Gastroesophageal sphincter (tissue), 4 donors: ENCODE measurements at regions not wholly inside any gene's neighbourhood (a gene's known extent, or its start where the extent isn't known, plus 50 kb on each side); places are given as distances from the start of the nearest gene placed in this dataset.

Source experiments
- ATAC-seq: fragments of 150-250 bp; one replicate; pipeline ENCODE4 v1.9.1; 2016; ENCODE audit warnings: mild to moderate bottlenecking, moderate library complexity
- H3K27ac ChIP-seq, 4 donors: fragments of 200-600 bp; sonication (generic) in 3 of 4; 1 replicate in 3 of 4; 2 replicates in 1 of 4; pipeline ENCODE4 v1.5.1; 2016 to 2019
- H3K27me3 ChIP-seq: fragments of 200-600 bp; sonication (generic); one replicate; pipeline ENCODE4 v1.5.1; 2019
- H3K36me3 ChIP-seq, 2 donors: fragments of 200-600 bp; sonication (generic); one replicate each; pipeline ENCODE4 v1.5.1; 2019; ENCODE audit warnings: control low read depth in 1 of 2
- H3K4me1 ChIP-seq, 3 donors: fragments of 200-600 bp; sonication (generic); 1 replicate in 2 of 3; 2 replicates in 1 of 3; pipeline ENCODE4 v1.5.1; 2016 to 2019; ENCODE audit warnings: control low read depth in 2 of 3
- H3K4me3 ChIP-seq, 2 donors: fragments of 200-600 bp; sonication (generic); one replicate each; pipeline ENCODE4 v1.5.1; 2019; ENCODE audit warnings: mild to moderate bottlenecking in 1 of 2, moderate library complexity in 1 of 2
- H3K9me3 ChIP-seq, 3 donors: fragments of 200-600 bp; sonication (generic); one replicate each; pipeline ENCODE4 v1.5.1; 2017 to 2019; ENCODE audit warnings: control low read depth in 2 of 3
- EP300 ChIP-seq: sonication (generic); formaldehyde crosslinking; IDR thresholded peaks from one replicate; pipeline ENCODE4 v1.6.1; 2017; ENCODE audit warnings: antibody characterized with exemption, mild to moderate bottlenecking
- POLR2A ChIP-seq, 2 donors: fragments of 450-650 bp; IDR thresholded peaks; one replicate each; pipeline ENCODE4 v1.6.1; 2017; ENCODE audit warnings: antibody characterized with exemption in 2 of 2, mild to moderate bottlenecking in 2 of 2, moderate library complexity in 1 of 2
- POLR2AphosphoS5 ChIP-seq: sonication (generic); formaldehyde crosslinking; IDR thresholded peaks from one replicate; pipeline ENCODE4 v1.6.1; 2017; ENCODE audit warnings: antibody characterized with exemption
- WGBS, 2 donors: methylation state at CpG; one replicate each; pipeline ENCODE4 v1.1.5; 2018; ENCODE audit warnings: low coverage in 1 of 2; 5-methylcytosine and 5-hydroxymethylcytosine counted together
- small RNA-seq, 4 donors: library from RNA; depleted of rRNA; stranded (forward); fragments of <200 nt; gene quantifications; one replicate each; pipeline ENCODE3, GENCODE V24; 2016
- TF ChIP-seq, protein P1 (sequence below), 4 experiments: fragments of 200-600 bp in 2 of 4; fragments of 450-650 bp in 2 of 4; sonication (generic) in 1 of 4; IDR thresholded peaks; one replicate each; pipeline ENCODE4 v1.5.1; 2017 to 2019; ENCODE audit warnings: antibody characterized with exemption in 4 of 4, mild to moderate bottlenecking in 2 of 4, moderate library complexity in 2 of 4

DNA sequence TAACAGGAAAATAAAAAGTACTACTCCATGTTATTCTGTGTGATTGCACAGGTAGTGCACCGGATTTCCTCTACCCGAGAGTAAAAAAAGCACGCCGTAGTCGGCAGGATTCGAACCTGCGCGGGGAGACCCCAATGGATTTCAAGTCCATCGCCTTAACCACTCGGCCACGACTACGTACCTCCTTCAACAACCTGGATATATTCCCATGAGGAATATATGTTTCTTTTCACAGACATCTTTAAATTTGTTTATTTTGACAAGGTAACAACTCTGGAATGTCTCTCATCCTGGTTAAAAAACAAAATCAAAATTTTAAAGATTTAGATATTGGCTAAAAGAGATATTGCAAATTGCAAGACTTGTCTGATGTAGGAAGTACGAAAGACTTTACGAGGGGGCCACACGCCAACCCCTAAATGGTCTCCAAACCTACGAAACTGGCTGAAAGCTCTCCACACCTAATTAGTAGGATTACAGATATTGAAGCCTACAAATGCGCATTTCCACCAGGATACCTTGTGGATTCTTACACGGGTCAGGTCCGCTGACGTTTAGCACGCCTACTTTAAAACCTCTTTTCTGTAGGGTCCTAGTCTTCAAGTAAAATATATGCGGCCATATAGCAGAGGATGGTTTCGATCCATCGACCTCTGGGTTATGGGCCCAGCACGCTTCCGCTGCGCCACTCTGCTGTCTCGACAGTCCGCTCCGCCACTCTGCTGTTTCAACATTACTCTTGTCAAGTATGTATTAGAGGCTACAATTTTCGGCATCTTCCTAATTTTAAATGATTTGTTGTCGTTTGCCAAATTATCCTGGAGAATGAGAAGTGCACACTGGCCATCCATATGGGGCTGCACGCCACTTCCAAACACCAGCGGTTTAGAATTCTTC is 52.2 kb upstream of the BTN3A2 start:
- H3K27ac ChIP-seq: peak overlapping the region; percentile 58 to 69 (median 66)
- no peaks in the 10 kb centered on the region for H3K9me3 ChIP-seq
- peaks cover 0 to 19% (median 0%) of the 10 kb centered on the region in 3 donors for H3K4me1 ChIP-seq
- 2 to 3% methylated on average over 28 to 34 of the region's 34 CpGs for WGBS, 2 donors
- ATAC-seq: peak; percentile 80
- peak overlapping the region; percentile 51 to 68 for H3K4me3 ChIP-seq
- no peak for TF ChIP-seq POLR2A (IDR thresholded peaks at IDR 0.05)
- TF ChIP-seq, protein P1, sequence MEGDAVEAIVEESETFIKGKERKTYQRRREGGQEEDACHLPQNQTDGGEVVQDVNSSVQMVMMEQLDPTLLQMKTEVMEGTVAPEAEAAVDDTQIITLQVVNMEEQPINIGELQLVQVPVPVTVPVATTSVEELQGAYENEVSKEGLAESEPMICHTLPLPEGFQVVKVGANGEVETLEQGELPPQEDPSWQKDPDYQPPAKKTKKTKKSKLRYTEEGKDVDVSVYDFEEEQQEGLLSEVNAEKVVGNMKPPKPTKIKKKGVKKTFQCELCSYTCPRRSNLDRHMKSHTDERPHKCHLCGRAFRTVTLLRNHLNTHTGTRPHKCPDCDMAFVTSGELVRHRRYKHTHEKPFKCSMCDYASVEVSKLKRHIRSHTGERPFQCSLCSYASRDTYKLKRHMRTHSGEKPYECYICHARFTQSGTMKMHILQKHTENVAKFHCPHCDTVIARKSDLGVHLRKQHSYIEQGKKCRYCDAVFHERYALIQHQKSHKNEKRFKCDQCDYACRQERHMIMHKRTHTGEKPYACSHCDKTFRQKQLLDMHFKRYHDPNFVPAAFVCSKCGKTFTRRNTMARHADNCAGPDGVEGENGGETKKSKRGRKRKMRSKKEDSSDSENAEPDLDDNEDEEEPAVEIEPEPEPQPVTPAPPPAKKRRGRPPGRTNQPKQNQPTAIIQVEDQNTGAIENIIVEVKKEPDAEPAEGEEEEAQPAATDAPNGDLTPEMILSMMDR (IDR thresholded peaks at IDR 0.05): no peak
- TF ChIP-seq EP300: no peak
- TF ChIP-seq POLR2AphosphoS5: no peak
- no peaks in the 10 kb centered on the region for H3K36me3 ChIP-seq
- H3K27me3 ChIP-seq: peaks cover 10% of the 10 kb centered on the region

Small RNA genes in the stretch of these regions (small RNA-seq; reads per million reads assigned to genes)
- gene AL031777.2 (0 reads per million in 4 donors), gene HIST1H2AD (0 to 0.82 (median 0) reads per million in 4 donors), gene HIST1H2APS3 (0 reads per million in 4 donors), gene HIST1H4G (0 reads per million in 4 donors), gene LARP1P1 (0 reads per million in 4 donors)
